ENCODE measurements at regions not wholly inside any gene's neighbourhood (a gene's known extent, or its start where the extent isn't known, plus 50 kb on each side); places are given as distances from the start of the nearest gene placed in this dataset.

DNA sequence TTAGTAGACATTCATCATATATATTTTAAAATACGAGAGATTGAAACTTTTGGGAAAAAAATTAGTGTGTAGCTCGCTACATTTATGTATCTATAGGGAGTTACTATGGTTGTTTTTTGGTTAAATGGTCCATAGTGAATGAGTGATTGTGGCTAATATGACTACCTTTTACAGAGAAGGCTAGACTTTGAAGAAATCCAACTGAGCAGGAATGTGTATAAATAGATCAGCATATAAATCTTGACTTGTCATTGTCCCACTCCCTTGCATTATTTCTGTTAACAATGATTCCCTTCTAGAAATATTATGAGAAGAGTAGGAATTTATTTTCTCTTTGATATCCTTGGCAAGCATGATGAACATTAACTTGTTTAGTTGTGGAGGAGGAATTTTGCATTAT lies 737.8 kb upstream of the MAP3K7 start:
- no peak for DNase-seq

DNA sequence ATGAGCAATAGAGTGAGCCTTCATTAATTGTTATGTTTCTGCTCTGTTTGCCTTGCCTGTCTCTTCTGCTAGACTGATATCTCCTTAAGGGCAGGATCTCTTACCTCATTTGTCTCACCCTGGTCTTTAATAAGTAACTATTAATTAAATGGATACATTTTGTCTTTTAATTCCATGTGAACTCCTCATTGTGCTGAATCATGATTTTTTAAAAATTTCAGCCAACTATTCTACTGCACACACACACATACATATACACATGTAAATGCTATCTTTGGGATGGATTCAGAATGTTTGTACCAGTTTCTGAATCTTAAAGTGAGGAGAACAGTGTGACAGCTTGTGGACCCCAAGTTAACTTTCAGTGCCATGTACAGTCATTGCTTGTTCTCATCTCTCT lies 731.1 kb upstream of the MAP3K7 start:
- DNase-seq: no peak

DNA sequence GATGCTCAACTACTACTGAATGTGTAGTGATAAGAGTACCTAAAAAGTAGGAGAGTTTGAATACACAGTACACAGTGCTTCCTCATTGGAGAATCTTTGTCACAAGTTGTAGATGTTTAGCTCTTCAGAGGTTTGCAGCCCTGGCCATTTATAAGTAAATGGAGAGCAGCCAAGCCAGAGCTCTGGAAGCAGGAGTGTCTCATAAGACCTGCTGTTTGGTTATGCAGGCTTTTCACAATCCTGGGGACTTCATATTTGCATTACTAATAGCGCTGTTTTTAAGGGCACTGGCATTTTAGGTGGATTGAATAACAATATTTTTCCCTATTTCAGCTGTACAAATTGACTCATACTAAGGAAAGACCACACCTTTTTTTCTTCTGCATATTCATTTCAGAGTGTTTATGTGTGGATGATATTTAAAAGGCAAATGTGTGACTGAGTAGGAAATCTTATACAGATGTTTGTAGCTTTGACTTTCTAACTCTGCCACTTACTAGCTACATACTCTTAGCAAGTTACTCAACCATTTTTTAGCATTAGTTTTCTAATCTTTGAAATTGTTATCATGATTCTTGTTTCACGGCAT lies 730.5 kb upstream of the MAP3K7 start:
- no peak for DNase-seq

DNA sequence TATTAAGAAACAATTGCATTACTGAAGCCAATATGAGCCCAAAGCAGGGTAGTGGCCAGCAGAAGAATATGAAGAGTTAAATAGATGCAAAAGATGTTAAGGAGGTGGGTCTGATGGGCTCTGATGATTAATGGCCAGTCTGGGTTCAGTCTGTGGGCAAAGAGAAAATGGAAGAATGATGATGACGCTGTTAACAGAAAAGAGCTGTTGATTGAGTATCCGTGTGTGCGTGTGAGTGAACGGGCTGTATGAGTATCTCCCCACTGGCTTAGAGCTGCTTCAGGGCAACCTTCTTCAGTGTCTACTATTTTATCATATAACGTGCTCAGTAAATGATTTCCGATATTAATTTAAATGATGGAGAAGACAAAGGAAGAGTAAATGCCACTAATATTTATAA lies 723.3 kb upstream of the MAP3K7 start:
- no peak for DNase-seq

DNA sequence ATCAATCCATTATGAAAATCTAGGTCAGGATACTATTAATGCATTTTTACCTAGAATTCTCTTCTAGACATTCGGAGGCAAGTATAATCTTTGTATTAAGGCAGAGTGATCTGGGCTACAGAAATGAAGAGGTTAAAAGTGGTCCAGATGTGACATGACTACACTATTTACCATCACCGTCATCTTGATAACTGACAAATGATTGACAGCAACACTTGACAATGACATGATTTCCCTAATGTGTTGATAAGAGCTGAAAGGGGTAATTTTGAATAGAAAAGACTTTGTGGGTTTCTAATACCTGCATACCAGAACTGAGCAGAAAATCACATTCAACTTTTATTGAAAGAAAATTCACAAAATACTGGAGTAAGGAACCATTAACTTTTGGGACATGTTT lies 718.9 kb upstream of the MAP3K7 start:
- DNase-seq: no peak

DNA sequence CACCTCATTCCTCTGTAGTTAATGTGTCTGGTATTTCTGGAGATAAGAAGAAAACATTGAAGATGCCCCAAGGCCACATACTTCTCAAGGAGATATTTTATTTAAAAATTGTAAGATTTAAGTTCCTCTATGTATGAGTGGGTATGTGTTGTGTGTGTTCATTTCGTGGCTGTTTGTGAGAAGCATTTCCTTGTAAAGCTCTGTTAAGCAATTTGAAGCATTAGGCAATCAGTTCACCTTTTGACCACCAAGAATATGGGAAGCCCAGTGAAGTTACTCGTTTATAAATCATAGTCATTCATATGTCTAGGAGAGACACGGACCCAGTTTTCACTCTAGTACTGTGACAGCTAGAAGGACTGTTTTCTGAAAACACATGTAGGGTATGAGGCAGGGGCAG lies 717.6 kb upstream of the MAP3K7 start:
- no peak for DNase-seq

DNA sequence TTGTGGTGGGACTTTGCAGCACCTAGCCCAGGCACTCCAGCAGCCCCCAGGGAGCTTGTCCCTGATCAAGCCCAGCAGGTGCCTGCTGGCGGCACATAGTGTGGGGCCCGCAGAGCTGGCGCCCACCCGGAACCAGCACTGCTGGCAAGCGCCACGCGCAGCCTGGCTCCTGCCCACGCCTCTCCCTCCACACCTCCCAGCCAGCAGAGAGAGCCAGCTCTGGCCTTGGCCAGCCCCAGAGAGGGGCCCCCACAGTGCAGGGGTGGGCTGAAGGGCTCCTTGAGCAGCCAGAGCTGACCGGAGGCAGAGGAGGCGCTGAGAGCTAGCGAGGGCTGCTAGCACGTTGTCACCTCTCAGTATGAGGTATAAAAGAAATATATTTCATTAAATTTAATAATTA lies 716.5 kb upstream of the MAP3K7 start:
- DNase-seq: no peak

DNA sequence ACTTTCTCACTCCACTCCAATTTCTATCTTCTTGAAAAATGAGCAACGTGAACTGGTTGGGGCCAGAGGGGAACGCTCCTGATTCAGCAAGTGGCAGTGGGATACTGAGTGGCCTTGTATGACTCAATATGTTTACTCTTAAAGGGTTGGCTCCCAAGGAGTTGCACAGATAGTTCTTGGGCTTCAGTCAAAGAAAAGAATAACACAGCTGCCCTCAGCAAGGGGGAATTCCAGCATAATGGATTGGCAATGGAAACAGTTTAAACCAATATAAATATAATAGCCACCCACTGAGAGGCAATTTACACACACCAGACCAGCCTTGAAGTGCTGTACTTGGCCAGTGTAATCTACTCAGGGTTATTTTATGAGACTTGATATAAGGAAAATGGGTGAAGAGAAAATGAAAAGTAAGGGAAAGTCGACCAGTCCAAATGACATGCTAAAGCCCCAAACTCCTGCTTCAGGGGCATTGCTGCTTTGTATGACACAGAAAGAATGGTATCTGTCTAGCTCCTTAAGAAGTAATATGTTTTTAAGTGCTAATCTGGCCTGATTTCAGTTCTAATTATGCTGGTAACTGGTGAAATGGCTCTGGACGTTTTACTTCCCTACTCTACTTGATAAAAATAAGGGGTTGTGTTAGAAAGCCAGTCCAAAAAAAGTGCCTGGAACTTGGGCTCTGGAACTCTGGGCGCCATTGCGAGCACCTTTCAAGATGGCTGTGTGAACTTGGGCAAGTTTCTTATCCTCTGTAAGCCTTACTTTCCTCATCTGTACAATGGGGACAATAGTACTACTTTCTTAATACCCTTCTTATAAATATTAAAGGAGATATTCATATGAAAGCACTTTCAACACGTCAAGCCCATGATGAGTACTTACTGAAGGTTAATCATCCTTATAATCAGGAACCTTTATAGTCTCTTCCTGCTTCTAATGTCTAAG lies 712.9 kb upstream of the MAP3K7 start:
- DNase-seq: no peak

DNA sequence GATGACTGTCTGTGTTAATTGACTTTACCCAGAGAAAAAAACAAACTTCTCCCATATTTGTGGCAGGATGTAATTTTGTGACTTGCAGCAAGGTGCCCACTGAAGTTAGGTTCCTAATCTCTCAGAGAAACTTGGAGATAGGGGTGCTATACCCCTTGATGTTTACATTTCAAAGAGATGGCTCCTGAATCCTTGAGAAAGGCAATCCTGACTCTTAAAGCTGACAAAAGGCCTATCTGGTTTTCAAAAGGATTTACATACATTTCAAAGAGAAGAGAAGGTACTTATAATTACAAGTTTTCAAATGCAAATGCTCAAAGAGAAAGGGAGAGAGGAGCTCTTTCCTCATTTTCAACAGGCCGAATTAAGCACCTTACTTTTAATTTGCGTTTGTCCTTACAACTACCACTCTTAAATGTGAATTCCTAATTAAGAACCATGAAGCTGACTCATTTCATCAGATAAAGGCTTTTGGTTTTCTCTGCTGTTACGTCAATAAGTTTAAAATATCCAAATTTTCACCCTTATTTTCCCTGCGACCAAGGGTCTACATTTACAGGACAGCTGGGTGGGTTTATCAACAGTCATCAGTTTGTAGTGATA lies 711.8 kb upstream of the MAP3K7 start:
- no peak for DNase-seq

DNA sequence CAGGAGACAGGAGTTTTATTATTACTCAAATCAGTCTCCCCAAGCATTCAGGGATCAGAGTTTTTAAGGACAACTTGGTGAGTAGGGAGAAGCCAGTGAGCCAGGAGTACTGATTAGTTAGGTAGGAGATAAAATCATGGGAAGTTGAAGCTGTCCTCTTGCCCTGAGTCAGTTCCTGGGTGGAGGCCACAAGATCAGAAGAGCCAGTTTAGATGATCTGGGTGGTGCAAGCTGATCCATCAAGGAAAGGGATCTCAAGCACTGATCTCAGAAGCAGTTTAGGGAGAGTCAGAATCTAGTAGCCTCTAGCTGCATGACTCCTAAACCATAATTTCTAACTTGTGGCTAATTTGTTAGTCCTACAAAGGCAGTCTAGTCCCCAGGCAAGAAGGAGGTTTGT lies 706.5 kb upstream of the MAP3K7 start:
- DNase-seq: no peak

DNA sequence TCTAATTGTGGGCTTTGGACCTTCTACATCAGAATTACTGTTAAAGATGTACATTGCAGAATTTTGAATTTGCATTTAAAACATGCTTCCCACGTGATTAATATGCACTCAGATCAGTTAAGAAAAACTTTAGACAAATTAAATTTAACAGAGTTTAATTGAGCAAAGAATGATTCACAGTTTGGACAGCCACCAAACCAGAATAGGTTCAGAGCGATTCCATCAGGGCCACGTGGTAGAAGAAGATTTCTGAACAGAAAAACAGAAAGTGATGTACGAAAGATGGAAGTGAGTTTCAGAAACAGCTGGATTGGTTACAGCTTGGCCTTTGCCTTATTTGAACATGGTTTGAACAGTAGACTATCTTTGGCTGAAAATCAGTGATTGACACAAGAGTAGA lies 704.2 kb upstream of the MAP3K7 start:
- no peak for DNase-seq

DNA sequence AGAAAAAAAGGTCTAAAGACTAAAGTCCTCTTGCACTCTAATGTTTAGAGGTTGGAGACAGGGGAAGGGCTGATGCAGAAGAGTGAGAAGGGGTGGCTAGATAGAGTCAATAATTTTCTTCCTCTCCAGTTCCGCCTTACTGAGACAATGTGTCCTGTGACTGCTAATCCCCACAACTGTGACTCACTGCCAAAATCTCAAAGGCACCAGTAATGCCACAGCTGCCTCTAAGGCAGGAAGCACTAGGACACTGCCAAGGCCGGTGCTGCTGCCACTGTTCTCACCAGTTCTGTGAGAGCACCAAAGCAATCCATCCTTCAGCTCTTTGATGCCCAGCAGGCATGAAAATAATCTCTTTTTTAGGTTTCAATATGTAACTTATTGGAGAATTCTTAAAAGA lies 701.9 kb upstream of the MAP3K7 start:
- no peak for DNase-seq

DNA sequence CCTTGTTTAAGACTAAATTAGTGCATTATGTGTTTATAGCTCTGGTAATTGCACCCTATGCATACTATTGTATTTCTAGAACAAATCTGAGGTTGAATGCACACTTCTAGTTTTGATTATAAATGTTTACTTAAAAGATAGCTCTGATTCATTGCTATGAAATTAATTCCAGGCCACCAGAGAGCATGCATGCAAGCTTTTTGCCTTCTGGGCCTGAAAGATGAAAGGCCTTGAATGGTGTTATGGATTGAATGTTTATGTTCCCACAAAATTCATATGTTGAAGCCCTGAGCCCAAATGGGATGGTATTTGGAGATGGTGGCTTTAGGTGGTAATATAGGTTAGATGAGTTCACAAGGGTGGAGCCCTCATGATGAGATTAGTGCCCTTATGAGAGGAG lies 695.0 kb upstream of the MAP3K7 start:
- DNase-seq: no peak

DNA sequence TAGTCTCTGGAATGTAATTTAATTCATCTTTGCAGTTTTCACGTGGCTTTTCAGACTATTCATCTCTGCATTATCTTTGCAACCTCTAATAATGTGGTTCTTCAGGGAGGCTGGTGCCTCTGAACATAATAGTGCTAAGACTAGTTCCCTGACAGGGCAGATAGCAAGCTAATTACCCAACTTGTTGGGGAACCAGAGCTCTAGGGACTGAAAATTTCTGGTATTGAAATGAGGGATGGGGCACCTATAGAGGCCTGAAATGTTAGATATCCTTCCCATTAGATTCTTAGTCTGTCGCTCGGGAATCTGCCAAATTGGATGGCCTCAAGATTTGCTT lies 693.6 kb upstream of the MAP3K7 start:
- DNase-seq: no peak

DNA sequence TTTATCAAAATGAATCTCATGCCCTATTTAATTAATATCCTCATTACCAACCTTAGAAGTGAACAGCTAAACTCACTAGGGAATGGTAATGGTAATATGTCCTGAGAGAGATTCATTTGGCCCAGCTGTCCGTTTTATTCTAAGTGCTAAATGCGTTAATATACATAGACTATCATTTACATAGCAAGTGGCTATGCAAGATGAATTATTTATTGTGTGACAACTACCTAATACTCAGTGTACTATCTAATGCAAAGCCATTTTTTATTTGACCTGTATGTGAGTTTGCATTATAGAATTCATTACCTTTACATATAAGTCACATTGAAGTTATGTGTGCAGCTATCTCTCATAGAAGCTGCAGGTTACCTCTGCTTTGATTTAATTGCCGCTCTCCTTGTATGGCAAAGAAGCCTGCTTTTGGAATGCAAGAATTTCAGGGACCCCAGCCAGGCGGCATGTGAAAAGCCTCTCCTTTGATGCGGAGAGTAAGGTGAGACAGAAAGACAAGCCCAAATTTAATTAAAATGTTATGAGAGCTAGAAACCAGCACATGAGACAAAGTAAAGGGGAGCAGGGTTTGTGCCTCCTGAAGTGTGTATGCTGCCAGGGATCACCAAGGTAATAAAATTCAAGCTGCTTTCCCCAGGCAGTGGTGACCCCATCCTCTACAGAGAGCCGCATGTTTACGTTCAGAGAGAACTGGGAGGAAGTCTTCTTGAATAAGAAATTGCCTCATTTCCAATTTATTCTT lies 693.0 kb upstream of the MAP3K7 start:
- DNase-seq: no peak

DNA sequence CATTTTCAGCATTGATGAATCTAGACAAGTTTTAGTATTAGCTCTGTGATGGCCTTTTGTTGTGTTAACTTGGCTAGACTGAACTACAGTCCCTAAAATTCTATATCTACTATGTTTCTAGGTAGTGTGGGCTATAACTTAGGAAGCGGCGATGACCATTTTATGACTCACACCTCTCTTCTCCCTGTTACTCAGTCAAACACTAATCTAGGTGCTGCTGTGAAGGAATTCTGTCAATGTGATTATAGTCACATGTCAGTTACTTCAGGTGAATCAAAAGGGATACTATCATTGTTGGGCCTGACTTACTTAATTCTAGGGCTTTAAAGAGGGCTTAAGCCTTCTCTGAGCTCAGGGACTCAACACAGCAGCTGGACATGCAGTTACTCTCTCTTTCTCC lies 691.5 kb upstream of the MAP3K7 start:
- no peak for DNase-seq

DNA sequence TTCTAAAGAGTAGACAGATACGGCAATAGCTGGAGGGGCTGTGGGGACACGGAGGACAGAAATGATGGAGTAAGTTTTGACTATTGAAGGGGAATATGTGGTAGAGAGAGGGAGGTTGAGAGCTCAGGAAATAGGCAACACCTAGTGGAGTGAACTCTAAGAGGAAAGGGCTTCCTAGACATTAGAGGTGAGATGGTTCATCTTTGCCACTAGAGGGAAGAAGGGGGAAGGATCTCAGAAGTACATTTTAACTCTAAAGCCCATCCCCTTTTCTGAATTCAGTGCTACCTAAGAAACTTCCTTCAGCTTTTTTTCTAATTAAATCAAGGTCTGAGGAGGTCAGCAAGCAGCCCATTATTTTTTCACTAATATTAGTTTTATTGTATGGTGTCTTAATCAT lies 689.4 kb upstream of the MAP3K7 start:
- no peak for DNase-seq

DNA sequence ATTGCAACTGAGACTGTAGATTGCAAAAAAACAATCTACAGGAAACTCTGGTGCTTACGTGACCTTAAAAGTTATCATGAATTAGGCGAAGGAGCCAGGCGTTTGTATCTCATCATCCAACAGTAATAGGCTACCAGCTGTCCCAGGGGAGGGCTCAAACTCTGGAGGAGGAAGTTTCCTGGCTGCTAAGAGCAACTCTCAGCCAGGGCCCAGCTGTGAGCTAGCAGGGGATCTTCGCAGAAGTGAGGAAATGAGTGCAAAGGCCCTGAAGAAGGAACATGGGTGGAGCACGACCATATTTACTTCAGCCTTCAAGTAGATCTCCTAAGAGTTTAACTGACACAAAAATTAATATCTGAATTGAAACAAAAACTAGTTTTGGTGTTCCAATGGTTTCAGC lies 686.9 kb upstream of the MAP3K7 start:
- no peak for DNase-seq

DNA sequence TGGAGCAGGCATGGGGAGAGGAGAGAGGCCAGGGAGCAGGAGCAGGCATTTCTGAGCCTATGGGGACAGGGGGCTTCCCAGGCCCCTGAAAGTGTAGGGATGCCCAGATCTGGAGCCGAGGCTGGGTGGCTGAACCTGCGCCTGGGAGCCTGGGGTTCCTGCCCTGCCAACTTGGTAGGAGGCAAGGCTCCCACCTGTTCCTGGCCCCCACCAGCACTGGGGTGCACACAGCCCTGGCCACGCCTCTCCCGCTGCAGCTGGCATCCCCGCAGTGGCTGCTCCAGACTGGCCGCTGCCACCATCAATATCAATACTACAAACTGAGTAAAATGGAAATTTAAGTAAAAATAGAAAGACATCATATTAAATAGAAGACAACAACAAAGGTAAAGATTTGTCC lies 684.9 kb upstream of the MAP3K7 start:
- no peak for DNase-seq

DNA sequence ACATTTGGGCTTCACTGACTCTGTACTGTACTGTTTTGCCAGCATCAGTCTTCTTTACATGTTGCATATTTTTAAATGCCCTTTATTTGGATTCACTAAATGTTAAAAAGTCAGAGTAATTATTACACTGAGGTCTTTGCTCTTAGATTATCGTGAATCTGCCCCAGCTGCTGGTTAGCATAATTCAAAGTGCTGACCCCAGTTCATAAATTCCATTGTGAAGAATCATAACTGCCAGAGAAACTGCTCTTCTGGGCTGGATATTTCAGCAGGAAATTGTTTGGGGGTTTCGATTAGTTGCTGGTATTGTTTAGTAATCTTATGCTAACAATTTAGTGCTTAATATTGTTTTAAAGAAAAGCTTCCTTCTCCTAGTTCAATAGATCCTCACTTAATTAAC lies 682.1 kb upstream of the MAP3K7 start:
- DNase-seq: no peak

DNA sequence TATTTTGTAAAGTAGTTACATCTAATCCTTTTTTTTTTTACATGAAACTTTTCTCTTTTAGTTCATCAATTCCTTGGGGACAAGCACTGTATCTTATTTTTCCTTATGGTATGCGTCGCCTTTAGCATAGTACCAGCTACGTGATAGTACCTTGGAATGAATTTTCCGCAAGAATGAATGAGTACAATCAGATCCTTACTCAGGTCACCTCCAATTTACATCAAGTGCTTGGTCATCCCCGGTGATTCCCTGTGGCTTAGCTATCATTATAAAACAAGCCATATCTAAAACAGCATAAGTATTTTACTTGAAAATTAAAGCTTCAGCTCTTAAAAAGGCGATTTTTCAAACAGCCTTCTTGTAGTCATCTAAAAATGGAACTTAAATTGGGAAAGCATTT lies 680.4 kb upstream of the MAP3K7 start:
- DNase-seq: no peak

DNA sequence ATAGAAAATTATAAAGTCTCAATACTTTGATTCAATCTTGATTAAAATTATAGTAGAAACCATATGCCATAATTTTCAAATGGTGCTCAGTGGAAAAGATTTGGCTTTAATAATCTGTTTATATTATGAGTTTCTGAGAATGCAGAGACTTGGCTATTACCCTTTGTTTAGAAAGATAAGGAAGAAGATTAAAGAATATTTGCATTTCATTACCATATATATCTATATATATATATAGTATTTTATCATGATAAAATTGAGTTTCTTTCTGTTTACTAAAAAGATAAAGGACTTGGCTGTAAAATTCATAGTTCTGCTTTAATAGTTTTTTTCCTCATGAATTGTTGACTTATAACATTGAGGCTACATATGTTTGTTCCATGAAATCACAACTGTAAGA lies 679.3 kb upstream of the MAP3K7 start:
- DNase-seq: no peak

DNA sequence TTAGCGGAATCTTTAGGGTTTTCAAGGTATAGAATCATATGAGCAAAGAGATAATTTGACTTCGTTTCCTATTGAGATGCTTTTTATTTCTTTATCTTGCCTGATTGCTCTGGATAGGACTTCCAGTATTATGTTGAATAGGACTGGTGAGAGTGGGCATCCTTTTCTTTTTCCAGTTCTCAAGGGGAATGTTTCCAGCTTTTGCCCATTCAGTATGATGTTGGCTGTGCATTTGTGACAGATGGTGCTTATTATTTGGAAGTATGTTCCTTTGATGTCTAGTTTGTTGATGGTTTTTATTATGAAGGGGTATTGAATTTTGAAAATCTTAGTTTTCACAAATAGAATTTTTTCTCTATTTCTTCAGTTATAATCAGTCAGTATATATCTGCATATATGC lies 656.6 kb upstream of the MAP3K7 start:
- no peak for DNase-seq

DNA sequence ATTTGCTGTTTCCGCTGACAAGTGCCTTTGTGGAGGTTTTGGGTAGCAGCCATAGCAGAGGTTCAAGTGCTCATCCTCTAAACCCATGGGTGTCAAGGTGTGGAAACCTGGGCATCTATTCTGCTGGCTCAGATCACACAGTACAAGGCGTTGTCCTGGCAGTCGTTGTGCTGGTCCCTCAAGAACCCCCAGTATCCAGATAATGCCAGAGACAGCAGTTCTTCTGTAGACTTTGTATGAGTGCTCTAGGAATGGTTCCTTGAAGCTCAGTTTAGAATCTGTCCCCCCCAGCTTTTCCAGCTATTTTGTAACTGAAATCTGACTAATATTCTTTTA lies 655.7 kb upstream of the MAP3K7 start:
- no peak for DNase-seq
